ENCODE measurements at regions not wholly inside any gene's neighbourhood (a gene's known extent, or its start where the extent isn't known, plus 50 kb on each side); places are given as distances from the start of the nearest gene placed in this dataset.

DNA sequence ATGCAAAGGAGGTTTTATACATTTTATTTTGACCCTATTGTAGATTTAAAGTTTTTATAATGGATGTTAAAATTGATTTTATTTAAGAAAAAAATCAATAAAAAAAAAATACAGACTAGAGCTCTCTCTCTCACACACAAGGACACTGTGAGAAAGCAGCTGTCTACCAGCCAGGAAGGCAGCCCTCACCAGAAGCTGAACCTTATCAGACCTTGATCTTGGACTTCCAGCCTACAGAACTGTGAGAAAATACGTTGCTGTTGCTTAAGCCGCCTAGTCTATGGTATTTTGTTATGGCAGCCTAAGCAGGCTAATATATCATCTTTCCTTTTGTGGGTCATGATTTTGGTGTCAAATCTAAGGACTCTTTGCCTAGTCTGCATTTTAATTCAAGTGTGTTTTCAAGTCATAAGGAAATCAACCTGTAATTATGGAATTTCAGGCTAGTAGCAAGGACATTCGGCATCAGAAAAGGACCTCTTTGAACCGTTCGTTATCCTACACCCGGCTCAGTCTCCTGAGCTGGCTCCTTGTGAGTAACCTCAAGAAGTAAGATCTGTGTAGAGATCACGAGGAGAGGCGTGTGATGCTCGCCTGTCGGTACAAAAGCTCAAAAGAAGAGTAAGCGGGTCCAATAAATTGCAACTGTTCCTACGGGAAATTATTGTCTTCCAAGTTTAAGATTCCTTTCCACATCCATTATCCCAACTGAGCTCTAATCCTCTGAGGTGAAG is 98.2 kb downstream of the PDCL3 start:
- no peak for DNase-seq (ENCODE audit: low spot score)

DNA sequence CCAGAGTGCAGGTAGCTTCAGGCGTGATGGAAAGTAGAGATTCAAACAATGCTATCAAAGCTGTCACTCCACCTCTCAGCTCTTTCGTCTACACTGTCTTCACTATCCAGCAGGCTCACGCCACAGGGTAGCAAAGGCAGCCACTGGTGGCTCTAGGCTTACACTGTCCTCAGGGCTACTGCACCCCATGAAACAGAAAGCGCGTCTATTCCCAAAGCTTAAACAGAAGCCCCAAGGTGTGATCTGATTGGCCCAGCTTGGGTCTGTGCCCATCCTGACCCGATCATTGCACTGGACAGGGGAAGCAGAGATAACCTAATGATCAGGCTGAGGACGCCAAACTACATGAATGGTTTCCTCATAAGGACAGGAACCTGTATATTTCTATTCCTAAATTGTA is 100.1 kb downstream of the PDCL3 start:
- no peak for DNase-seq (ENCODE audit: low spot score)

DNA sequence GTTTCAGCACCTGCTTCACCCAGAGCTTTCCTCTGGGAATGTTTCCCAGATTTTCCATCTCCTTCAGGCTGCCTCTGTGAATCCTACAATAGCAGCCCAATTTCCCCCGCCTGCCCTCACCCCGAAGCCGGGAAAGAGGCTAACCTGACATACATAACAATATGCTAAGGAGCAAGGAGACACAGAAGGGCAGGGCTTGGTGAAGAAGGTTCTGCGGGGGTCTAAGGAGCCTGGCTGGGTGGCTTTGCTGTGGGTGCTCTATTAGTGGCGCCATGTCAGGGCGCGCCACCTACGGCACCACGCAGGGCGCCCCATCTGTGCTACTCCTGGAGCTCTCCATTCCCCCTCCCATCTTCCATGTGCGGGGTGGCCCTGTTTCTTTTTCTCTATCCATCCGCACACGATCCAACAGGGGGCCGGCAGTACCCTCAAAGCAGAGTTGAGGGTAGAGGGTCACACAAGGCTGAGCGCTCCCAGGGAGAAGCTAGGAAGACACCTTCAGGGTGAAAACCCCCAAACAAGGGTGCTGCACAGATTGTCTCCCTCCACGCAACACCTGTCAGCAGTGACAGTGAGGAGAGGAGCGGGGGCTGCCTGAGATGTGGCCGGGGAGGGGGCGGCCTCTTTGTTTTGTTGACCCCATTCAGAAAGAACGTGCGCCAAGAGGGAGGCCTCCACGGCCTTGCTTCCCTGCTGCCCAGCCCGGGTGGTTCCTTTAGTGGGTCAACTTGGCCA is 101.4 kb downstream of the PDCL3 start:
- DNase-seq (ENCODE audit: low spot score), result no peak

DNA sequence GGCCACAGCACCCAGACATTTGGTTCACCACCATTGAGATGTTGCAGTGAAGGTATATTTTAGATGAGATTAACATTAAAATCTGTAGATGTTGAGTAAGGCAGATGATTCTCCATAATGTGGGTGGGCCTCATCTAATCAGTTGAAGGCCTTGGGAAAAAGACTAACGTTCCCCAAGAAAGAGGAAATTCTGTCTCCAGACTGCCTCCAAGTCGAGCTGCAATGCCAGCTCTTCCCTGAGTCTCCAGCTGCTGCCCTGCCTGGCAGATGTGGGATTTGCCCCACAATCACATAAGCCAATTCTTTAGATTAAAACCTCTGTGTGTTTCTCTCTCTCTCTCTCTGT is 101.9 kb downstream of the PDCL3 start:
- DNase-seq (ENCODE audit: low spot score), result no peak

DNA sequence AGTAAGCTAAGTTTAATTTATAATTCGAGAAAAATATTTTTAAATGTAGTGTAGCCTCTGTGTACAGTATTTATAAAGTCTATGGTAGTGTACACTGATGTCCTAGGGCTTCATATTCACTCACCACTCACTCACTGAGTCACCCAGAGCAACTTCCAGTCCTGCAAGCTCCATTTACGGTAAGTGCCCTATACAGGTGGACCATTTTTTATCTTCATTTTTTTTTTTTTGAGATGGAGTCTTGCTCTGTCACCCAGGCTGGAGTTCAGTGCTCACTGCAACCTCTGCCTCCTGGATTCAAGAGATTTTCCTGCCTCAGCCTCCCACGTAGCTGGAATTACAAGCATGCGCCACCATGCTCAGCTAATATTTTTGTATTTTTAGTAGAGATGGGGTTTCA is 104.2 kb downstream of the PDCL3 start:
- no peak for DNase-seq (ENCODE audit: low spot score)

DNA sequence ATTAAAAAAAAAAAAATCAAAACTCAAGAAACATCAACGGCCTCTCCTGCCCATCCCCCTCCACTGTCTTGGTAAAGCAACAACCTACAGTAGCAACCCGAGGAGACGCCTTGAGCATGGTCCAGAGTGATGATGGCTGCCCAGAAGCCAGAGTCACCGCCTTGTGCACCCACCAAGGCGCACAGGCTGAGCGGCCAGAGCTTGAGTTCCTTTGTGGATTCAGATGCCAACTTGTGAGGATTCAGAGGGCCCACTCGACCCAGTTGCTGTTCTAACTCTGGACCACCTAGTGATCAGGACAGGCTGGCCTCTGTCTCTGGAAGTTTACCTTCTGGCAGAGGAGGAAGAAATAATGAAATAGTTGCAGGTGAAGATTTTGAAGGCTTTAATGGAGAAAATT is 105.0 kb downstream of the PDCL3 start:
- DNase-seq (ENCODE audit: low spot score), result no peak

DNA sequence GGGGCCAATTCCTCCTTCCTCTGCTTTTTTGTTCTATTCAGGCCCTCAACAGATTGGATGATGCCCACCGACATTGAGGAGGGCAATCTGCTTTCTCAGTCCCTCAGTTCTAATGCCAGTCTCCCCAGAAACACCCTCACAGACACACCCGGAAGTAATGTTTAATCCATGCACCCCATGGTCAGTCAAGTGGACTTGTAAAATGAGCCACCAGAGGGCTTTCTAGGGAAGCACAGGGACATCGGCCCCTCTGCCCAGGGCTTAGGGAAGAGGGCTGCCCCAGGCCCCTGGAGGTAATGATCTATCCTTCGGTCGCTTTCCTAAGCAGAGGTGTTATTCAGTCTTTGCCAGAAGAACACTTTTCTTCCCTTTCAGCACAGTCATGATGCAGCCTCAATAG is 107.4 kb downstream of the PDCL3 start:
- DNase-seq (ENCODE audit: low spot score), result no peak

DNA sequence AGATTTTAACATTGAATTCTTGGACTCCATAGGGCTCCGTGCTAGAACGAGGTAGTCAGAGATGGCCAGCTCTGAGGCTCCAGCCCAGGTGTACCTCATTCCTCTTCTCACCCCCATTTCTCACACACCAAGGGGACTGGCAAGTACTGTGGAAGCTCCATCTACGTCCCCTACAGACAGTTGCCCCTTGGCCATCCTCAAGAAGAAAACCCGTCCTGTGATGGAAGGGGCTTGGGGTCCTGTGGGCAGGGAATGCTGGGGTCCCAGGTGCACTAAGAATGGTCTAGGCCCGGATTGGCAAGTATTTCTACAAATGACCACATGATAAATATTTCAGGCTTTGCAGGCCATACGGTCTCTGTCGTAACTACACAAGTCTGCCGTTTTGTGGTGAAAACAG is 110.3 kb downstream of the PDCL3 start:
- DNase-seq (ENCODE audit: low spot score), result no peak

DNA sequence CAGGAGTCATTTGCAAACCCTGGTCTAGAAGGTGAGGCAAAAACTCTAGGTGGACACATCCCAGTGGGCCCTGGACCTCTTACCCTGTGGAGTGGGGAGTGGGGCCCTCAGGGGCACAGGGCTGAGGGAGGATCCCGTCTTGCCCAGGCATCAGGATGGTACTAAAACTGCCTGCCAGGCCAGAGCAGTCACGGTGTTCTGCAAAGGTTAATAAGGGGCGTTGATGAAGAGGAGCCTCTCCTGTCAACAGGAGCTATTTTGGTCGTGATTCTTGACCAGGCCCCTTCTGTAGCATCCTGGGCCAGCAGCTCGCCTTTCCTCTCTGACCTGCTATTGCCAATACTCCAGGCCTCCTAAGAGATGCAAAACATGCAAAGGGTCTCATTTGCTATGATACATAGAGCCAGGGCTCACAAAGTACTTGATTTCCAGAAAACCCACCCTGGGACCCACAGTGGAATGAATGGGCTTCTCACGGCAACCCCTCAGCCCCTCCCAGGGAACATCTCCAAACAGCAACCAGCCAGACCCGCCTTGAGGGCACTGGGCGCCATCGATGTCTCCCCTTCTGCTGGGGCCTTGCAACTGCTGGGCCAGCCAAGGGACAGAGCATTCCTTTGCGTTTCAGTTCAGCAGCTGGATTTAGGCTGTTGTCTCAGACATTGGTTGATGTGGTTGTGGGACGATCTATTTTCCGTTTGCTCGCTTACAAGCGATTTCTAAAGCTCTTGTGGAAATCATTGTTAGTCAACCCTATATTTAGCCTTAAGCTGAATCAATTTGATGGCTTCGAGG is 111.1 kb downstream of the PDCL3 start:
- no peak for DNase-seq (ENCODE audit: low spot score)

DNA sequence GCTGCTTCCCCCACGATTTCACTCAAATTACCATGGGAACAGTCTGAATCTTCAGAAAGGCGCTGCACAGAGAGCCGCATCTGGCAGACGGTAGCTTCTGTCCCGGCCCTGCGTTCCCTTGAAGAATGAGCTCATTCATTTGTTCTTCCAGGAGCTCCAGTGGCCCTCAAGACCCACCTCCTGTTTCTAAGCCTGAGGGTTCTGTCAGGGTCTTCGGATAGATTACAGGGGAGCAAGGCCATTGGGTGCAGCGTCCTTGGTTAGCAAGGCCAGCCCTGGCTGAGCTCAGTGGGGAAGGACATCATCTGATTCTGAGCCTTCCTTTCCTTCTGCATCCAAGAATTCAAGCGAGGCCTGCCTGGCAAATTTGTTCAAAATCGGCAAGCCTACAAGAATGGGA is 111.9 kb downstream of the PDCL3 start:
- no peak for DNase-seq (ENCODE audit: low spot score)

DNA sequence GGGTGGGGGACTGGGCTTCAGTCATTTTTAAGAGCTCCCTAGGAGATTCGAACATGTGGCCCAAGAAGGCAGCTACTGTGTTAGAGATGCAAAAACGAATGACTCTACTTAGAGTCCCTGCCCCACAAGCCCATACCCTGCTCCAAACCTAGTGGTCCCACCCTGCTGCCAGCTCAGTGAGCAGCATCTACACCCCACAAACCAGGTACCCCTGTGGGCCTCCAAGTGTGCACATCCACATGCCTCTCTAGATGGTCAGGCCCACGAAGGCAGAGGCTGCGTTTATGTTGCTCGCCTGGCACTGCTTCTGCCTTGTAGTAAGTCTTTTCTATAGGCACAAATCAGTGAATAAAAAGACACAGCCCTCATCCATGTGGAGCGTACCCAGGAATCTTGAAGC is 112.6 kb downstream of the PDCL3 start:
- DNase-seq (ENCODE audit: low spot score), result no peak

DNA sequence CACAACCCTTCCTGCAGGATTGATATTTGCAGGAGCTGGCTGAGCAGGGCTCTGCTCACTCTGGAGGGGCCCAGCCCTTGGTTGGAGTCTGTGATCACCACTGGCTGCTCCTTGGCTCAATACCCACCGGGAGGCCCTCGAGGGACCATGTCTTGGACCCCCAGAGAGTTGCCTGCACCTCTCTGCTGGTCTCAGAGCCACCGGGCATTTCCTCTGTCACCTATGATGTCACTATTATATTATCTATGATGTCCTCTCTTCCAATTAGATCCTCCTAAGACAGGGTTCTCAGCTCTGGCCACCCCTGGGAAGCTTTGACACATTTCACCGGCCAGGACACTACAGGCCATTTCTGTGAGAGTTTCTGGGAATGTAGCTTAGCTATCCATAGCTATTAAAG is 113.1 kb downstream of the PDCL3 start:
- no peak for DNase-seq (ENCODE audit: low spot score)

DNA sequence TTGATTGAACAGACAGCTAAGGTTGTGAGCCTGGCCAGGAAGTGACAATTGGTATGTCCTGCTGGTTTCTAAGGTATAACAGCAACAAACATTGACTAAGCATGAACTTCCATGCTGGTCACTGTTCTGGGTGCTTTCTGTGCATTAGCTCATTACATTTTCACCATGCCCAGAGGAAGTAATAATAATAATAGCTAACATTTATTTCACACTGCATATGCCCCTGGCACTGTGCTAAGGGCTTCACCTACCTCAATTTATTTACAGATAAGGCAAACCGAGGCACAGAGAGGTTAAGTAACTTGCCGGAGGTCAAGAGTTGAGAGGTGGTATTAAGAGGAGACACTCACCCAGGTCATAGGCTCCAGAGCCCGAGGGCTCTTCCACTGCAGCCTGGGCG is 113.6 kb downstream of the PDCL3 start:
- no peak for DNase-seq (ENCODE audit: low spot score)

DNA sequence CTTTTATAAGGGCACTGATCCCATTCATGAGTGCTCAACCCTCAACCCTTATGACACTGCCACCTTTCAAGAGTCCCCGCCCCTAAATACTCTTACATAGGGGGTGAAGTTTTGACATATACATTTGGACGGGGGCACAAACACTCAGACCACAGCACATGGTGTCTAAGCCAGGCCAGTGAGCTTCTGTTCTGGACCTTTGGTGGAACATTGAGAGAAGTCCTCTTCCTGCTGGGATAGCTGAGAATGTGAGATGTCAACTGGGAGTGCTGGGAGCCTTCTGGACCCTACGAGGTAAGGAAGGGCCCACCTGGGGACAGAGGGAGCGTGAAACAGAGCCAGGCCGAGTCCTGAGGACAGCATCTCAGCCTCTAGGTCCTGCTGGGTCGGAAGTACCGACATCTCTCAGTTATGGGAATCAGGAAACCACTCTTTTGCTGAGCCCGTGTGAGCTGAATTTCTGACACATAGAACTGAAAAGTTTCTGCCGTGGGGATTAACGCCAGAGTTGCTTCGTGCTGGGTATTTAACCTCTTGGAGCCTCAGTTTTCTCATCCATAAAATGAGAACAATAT is 114.9 kb downstream of the PDCL3 start:
- DNase-seq (ENCODE audit: low spot score), result no peak

DNA sequence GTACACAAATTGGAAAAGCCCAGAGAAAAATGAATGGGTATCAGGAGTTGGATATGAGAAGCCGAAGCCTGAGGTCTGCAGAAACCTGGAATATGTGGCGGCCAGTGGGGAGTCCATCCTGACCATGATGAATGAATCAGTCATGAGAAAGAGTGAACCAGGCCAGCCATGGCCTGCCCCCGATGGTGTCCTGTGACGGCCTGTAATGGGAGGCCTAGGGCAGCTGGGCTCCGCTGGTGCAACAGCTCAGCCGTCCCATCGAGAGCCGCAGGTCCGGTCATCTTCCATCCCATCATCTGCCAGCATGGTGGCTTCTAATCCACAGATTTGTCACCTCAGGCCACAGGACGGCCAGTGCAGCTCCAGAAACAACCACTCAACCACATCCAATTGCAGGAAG is 116.4 kb downstream of the PDCL3 start:
- DNase-seq (ENCODE audit: low spot score), result no peak

DNA sequence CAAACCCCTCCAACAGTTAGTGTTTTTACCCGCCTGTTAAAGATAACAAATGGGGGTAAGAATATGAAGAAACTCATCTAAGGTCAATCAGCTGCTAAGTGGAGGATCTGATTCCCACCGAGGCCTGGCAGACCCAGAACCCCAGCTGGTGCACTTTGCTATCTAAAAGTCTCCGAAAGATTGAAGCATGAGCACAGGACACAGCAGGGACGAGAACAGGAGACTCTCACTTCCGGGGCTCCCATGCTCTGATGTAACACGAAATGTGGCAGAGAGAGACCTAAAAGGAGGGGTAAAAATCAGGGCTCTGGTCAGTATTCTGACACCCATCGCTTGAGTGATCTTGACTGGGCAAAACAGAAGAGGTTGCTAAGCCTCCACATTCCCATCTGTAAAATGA is 119.7 kb downstream of the PDCL3 start:
- DNase-seq (ENCODE audit: low spot score), result no peak

DNA sequence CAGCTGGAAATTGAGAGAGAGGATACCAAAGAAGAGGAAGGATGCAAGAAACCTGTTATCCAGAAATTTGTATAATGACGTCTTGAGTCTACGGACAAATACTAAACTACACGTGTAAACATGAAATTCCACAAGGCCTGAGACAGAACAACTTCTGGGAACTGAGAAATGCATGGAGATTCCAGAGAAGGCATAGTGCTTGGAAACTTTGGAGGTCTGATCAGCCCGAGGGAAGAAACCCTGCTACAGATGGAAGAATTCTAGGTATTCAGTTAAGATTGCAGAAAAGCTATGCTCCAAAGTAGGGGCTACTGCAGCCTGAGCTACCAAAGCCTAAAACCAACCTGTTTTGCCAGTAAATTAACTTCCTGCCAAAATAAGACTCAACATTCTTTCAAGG is 120.4 kb downstream of the PDCL3 start:
- no peak for DNase-seq (ENCODE audit: low spot score)

DNA sequence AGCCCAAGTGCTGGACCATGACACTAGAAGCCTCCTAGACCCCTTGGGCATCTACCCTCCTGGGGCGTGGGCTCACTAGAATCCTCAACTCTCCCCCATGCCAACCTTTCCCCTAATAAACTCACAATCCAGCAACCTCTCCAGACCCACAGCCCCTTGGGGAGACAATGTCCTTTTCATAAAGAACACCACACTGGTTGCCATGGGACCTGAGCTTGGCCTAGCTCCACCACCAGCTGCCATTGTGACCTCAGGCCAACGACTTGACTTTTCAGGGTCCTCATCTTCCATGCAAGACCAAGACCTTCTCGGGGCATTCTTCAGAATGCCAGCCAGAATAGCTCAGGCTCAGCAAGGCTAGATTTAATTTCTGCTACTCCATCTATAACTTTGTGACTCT is 128.1 kb upstream of the NPAS2 start:
- DNase-seq (ENCODE audit: low spot score), result no peak

DNA sequence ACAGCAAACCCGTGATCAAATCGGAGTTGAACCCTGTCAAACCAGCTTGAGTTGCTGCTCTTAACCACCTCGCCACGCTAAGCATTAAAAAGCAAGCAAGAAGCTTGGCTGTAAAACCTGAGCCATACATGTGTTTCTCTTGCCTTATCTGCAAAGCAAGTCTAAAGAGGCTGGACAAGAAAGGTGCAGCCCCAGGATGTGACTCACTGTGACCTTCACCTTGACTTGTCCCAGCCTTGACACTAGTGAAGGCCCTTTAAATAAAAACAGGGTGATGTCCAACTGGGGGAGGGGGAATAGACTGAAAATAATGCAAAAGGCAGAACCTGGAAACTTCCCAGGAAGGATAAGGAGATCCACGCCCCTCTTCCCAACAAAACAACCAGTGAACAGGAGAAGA is 127.6 kb upstream of the NPAS2 start:
- no peak for DNase-seq (ENCODE audit: low spot score)

DNA sequence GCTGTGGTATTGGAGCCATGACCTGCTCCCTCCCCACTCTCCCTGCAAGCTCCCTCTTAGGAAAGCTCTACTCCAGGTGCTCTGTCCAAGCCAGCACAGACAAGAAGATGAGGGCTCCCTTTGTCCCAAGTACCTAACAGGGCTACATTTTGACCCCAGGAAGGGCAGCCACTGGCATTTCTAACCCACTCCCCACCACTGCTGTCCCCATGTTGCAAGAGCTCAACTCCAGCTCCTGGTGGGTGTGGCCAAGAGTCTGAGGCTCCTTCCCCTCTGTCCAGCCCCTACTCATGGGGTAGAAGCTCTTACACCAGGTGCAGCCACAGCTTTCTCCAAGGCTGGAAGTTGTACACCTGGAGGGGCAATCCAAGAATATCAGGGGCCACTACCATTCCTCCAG is 127.0 kb upstream of the NPAS2 start:
- DNase-seq (ENCODE audit: low spot score), result no peak

DNA sequence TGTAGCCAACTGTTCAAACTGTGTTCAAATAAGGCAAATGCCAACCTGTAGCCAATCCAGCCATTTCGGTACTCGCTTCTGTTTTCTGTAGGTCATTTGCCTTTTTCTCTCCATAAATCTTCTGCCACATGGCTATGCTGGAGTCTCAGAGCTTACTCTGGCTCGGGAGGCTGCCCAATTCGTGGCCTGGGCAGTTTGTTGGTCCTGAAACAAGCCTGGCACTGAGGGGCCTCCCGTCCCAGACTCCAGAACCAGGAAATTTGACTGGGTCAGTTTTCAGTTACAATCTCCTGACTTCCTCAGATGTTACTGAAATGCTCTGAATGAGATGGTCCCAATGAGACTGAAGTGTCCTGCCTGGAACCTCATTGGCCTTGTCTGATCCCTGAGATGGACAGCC is 120.8 kb upstream of the NPAS2 start:
- no peak for DNase-seq (ENCODE audit: low spot score)

DNA sequence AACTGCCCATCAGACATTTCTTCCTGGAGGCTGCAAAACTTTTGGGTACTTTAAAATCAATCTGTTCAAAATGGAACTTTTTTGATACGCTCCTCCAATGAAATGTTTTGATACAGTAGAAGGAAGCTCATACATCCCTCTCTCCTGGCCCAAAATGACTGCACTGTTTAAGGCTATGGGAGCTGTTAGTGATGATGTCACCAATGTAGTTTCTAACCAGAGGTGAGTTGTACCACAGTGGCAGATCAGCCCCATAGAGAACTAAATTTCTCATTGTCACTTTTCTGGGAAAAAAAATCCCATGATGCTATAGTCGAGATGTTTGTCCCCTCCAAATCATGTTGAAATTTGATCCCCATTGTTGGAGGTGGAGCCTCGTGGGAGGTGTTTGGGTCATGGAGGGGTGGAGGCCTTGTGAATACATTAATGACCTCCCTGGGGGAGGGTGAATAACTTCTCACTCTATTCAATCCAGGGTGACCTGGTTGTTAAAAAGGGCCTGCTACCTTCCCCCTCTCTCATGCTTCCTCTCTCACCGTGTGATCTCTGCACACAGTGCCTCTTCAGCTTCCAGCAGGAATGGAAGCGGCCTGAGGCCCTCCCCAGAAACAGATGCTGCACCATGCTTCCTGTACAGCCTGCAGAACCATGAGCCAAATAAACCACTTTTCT is 117.4 kb upstream of the NPAS2 start:
- no peak for DNase-seq (ENCODE audit: low spot score)

Measured in AG08395 (cell line).